Prostate gland (tissue), 2 donors: ENCODE measurements at regions not wholly inside any gene's neighbourhood (a gene's known extent, or its start where the extent isn't known, plus 50 kb on each side); places are given as distances from the start of the nearest gene placed in this dataset.
"Not testable (repeated sequence)": the region's sequence is repeated elsewhere in the genome, so short reads cannot be mapped to it uniquely, and the experiment has no call there.

Experiments used
- DNase-seq: peaks from one replicate; pipeline ENCODE4 v3.0.0-alpha.2; 2019; ENCODE audit warnings: low spot score
- H3K27ac ChIP-seq, 2 donors: fragments of 200-600 bp; sonication (generic); 2 replicates each; pipeline ENCODE4 v1.5.1; 2017 to 2019
- H3K27me3 ChIP-seq: fragments of 200-600 bp; sonication (generic); replicated peaks from 2 replicates; pipeline ENCODE4 v1.5.1; 2019; ENCODE audit not compliant: insufficient read depth
- H3K36me3 ChIP-seq, 2 donors: fragments of 200-600 bp; sonication (generic); 1 replicate in 1 of 2; 2 replicates in 1 of 2; pipeline versions ENCODE4 v1.5.1 to v1.8.1; 2017 to 2019
- H3K4me1 ChIP-seq: fragments of 200-600 bp; sonication (generic); replicated peaks from 2 replicates; pipeline ENCODE4 v1.5.1; 2019
- H3K4me3 ChIP-seq, 2 donors: fragments of 200-600 bp; sonication (generic); 2 replicates each; pipeline ENCODE4 v1.5.1; 2017 to 2019
- H3K9me3 ChIP-seq: fragments of 200-600 bp; sonication (generic); 2 replicates; pipeline ENCODE4 v1.5.1; 2017
- CTCF ChIP-seq, 4 experiments: fragments of 200-600 bp in 2 of 4; fragments of 450-650 bp in 2 of 4; sonication (generic) in 2 of 4; IDR thresholded peaks; 1 replicate in 3 of 4; 2 replicates in 1 of 4; pipeline ENCODE4 v1.5.1; 2016 to 2019; ENCODE audit warnings: antibody characterized with exemption in 4 of 4, mild to moderate bottlenecking in 2 of 4, moderate library complexity in 2 of 4
- POLR2A ChIP-seq: fragments of 450-650 bp; IDR thresholded peaks from one replicate; pipeline ENCODE4 v1.6.1; 2016; ENCODE audit warnings: antibody characterized with exemption, mild to moderate bottlenecking
- POLR2AphosphoS5 ChIP-seq: sonication (generic); formaldehyde crosslinking; IDR thresholded peaks from one replicate; pipeline ENCODE4 v1.6.1; 2017; ENCODE audit warnings: antibody characterized with exemption
- WGBS: methylation state at CpG from one replicate; pipeline ENCODE4 v1.1.5; 2018; 5-methylcytosine and 5-hydroxymethylcytosine counted together
- intact Hi-C: fragments of 100-400 bp; cut with DNase I; formaldehyde crosslinking; loops from one replicate; pipeline ENCODE4 v1.14.2; 2022

- intact Hi-C loops = no loop called here
- Histone ChIP-seq H3K36me3 (no peaks in the 10 kb centered on the region), H3K27ac (no peak overlapping the region), H3K9me3 (no peaks in the 10 kb centered on the region), H3K27me3 (no peaks in the 10 kb centered on the region), H3K4me1 (no peaks in the 10 kb centered on the region), H3K4me3 (no peak overlapping the region)
- no peak for TF ChIP-seq POLR2AphosphoS5
- no peak for TF ChIP-seq POLR2A
- no peak for TF ChIP-seq CTCF (IDR thresholded peaks at IDR 0.05)
- no peak for DNase-seq
- 82% methylated on average over 35 of the region's 35 CpGs for WGBS
Measured at GRCh38 chr14:105971593-105972500, 445.5 kb downstream of the TMEM121 start.

- no peak for DNase-seq
- H3K27ac ChIP-seq = no peak overlapping the region
- no peak overlapping the region for H3K4me3 ChIP-seq
- TF ChIP-seq POLR2AphosphoS5 (no peak), POLR2A (no peak), CTCF (IDR thresholded peaks at IDR 0.05) (peak in 3 of 4 experiments; percentile 31 to 52 (median 37))
- intact Hi-C loops = no loop called here
- no peaks in the 10 kb centered on the region for H3K9me3 ChIP-seq
- H3K4me1 ChIP-seq = no peaks in the 10 kb centered on the region
- no peaks in the 10 kb centered on the region for H3K36me3 ChIP-seq
- WGBS = 33% methylated on average over 6 of the region's 6 CpGs
- H3K27me3 ChIP-seq = no peaks in the 10 kb centered on the region
Measured at GRCh38 chr14:105974902-105975301, 448.5 kb downstream of the TMEM121 start.

- no peaks in the 10 kb centered on the region for H3K4me1 ChIP-seq
- no peaks in the 10 kb centered on the region for H3K9me3 ChIP-seq
- intact Hi-C loops = no loop called here
- no peak overlapping the region for H3K27ac ChIP-seq
- TF ChIP-seq POLR2AphosphoS5 (no peak), POLR2A (no peak), CTCF (IDR thresholded peaks at IDR 0.05) (no peak)
- no peaks in the 10 kb centered on the region for H3K36me3 ChIP-seq
- H3K27me3 ChIP-seq = no peaks in the 10 kb centered on the region
- no peak overlapping the region for H3K4me3 ChIP-seq
- DNase-seq = no peak
- 92% methylated on average over 26 of the region's 26 CpGs for WGBS
Measured at GRCh38 chr14:105978618-105979295, 452.4 kb downstream of the TMEM121 start.

- Histone ChIP-seq H3K27ac (no peak overlapping the region), H3K4me1 (no peaks in the 10 kb centered on the region), H3K4me3 (no peak overlapping the region), H3K9me3 (no peaks in the 10 kb centered on the region), H3K27me3 (no peaks in the 10 kb centered on the region), H3K36me3 (no peaks in the 10 kb centered on the region)
- no peak for TF ChIP-seq CTCF (IDR thresholded peaks at IDR 0.05)
- no peak for TF ChIP-seq POLR2AphosphoS5
- no peak for TF ChIP-seq POLR2A
- WGBS = 73% methylated on average over 9 of the region's 9 CpGs
- intact Hi-C loops = no loop called here
- no peak for DNase-seq
Measured at GRCh38 chr14:105979446-105979845, 453.1 kb downstream of the TMEM121 start.

- H3K4me1 ChIP-seq = no peaks in the 10 kb centered on the region
- no peak overlapping the region for H3K4me3 ChIP-seq
- no peaks in the 10 kb centered on the region for H3K9me3 ChIP-seq
- no peaks in the 10 kb centered on the region for H3K27me3 ChIP-seq
- H3K36me3 ChIP-seq = no peaks in the 10 kb centered on the region
- 72% methylated on average over 10 of the region's 10 CpGs for WGBS
- intact Hi-C loops = no loop called here
- DNase-seq = no peak
- no peak for TF ChIP-seq CTCF (IDR thresholded peaks at IDR 0.05)
- no peak for TF ChIP-seq POLR2A
- TF ChIP-seq POLR2AphosphoS5 = no peak
- no peak overlapping the region for H3K27ac ChIP-seq
Measured at GRCh38 chr14:105980224-105980623, 453.8 kb downstream of the TMEM121 start.

GRCh38 chr14:105981517-105982302 is 455.3 kb downstream of the TMEM121 start:
- H3K4me1 ChIP-seq, H3K9me3 ChIP-seq, H3K27me3 ChIP-seq, intact Hi-C loops, H3K4me3 ChIP-seq, H3K27ac ChIP-seq, H3K36me3 ChIP-seq, DNase-seq: not testable (repeated sequence)
- WGBS = 65% methylated on average over 8 of the region's 8 CpGs
